ENCODE measurements at regions not wholly inside any gene's neighbourhood (a gene's known extent, or its start where the extent isn't known, plus 50 kb on each side); places are given as distances from the start of the nearest gene placed in this dataset.

- TF ChIP-seq ZNF114 (CRISPR knock-in tag; IDR thresholded peaks at IDR 0.05) (no peak), ETS1 (IDR thresholded peaks at IDR 0.05) (no peak)
Measured at GRCh38 chr13:79749566-79749965, 268.6 kb downstream of the NDFIP2 start (continued).

GRCh38 chr13:79745081-79745480 lies 264.1 kb downstream of the NDFIP2 start:
- Histone ChIP-seq H3K4me2 (no peak overlapping the region), H2AFZ (0 out of 2 replicates have a peak overlapping the region, but pooled peaks have one; percentile 66), H4K20me1 (replicated peaks; ENCODE audit: insufficient read depth) (no peaks in the 10 kb centered on the region), H3K27ac (ENCODE audit: low read depth) (no peak overlapping the region), H3K36me3 (ENCODE audit: insufficient read depth) (no peaks in the 10 kb centered on the region), H3F3A (replicated peaks; ENCODE audit: low read depth) (no peaks in the 10 kb centered on the region), H3K27me3 (ENCODE audit: insufficient read depth) (no peaks in the 10 kb centered on the region), H3K79me2 (replicated peaks; ENCODE audit: insufficient read depth) (no peaks in the 10 kb centered on the region), H3K9me2 (ENCODE audit: insufficient read depth) (no peaks in the 10 kb centered on the region; the same call in 1 of the 2 replicates), H3K4me1 (ENCODE audit: insufficient read depth) (no peaks in the 10 kb centered on the region), H3K4me3 (no peak overlapping the region)
- Mint-ChIP-seq H3K27ac (no peak overlapping the region), H3K9me3 (no peaks in the 10 kb centered on the region), H3K4me3 (no peak overlapping the region), H3K27me3 (ENCODE audit: insufficient read depth, low read depth, poor library complexity) (peaks cover 2% of the 10 kb centered on the region), H3K4me1 (no peaks in the 10 kb centered on the region; the same call in 2 of the 3 replicates), H3K36me3 (ENCODE audit: low read depth) (no peaks in the 10 kb centered on the region)
- DNase-seq (ENCODE audit: low spot score) (no peak), ATAC-seq (no peak)
- TF ChIP-seq EZH2phosphoT487 (IDR thresholded peaks at IDR 0.05; ENCODE audit: unreplicated experiment) (no peak), NANOG (IDR thresholded peaks at IDR 0.05; ENCODE audit: borderline replicate concordance) (no peak), CTCF (conservative IDR thresholded peaks at IDR 0.05; ENCODE audit: low read depth in 2 of 2) (no peak), ZNF462 (CRISPR knock-in tag; IDR thresholded peaks at IDR 0.05) (no peak), JUNB (IDR thresholded peaks at IDR 0.05; ENCODE audit: unreplicated experiment) (no peak), ZNF331 (CRISPR knock-in tag; IDR thresholded peaks at IDR 0.05; ENCODE audit: low read depth) (no peak), ZNF114 (CRISPR knock-in tag; IDR thresholded peaks at IDR 0.05) (no peak), STAT1 (IDR thresholded peaks at IDR 0.05; ENCODE audit: unreplicated experiment) (no peak)

Measured in GM23338 (cell line).